PC-3 (cell line): ENCODE measurements at regions not wholly inside any gene's neighbourhood (a gene's known extent, or its start where the extent isn't known, plus 50 kb on each side); places are given as distances from the start of the nearest gene placed in this dataset.

Experiments
- ATAC-seq: fragments of 200-7000 bp; cut with Tn5 transposase; 2 replicates; pipeline ENCODE4 v1.9.1; 2020; ENCODE audit warnings: mild to moderate bottlenecking, moderate library complexity
- BruUV-seq: library from RNA; stranded (reverse); fragments of 400-500 nt; replicated peaks from 2 replicates; lab custom pipeline; 2021; lab: Mats Ljungman, UMichigan
- CTCF ChIA-PET: fragments of 300-600 bp; sonication (Branson Sonifier 250); formaldehyde crosslinking; loops from one replicate; lab custom pipeline; 2022; ENCODE audit warnings: antibody characterized with exemption; lab: Charles Lee
- POLR2A ChIA-PET: fragments of 300-600 bp; sonication (Branson Sonifier 250); formaldehyde crosslinking; loops from one replicate; lab custom pipeline; 2022; ENCODE audit warnings: antibody characterized with exemption; ENCODE audit not compliant: unreplicated experiment; lab: Charles Lee
- DNase-seq: peaks from one replicate; pipeline ENCODE4 v3.0.0-alpha.2; 2015
- H2AFZ ChIP-seq: fragments of 300-600 bp; sonication (generic); 2 replicates; pipeline ENCODE4 v1.6.0; 2016; ENCODE audit warnings: antibody characterized with exemption, low read length
- H3F3A ChIP-seq: fragments of 300-600 bp; sonication (generic); one replicate; pipeline ENCODE4 v1.6.0; 2017; ENCODE audit warnings: antibody characterized with exemption, low read length, control low read depth, mild to moderate bottlenecking; ENCODE audit not compliant: unreplicated experiment
- H3K27ac ChIP-seq: fragments of 300-600 bp; sonication (generic); 2 replicates; pipeline ENCODE4 v1.5.1; 2016; ENCODE audit warnings: mild to moderate bottlenecking, low read length
- H3K27me3 ChIP-seq: fragments of 300-600 bp; sonication (generic); 2 replicates; pipeline ENCODE4 v1.6.1; 2016; ENCODE audit warnings: low read length, mixed read lengths
- H3K36me3 ChIP-seq: fragments of 300-600 bp; sonication (generic); 2 replicates; pipeline ENCODE4 v1.6.1; 2016; ENCODE audit warnings: low read depth, mixed run types, low read length, mixed read lengths
- H3K4me1 ChIP-seq: fragments of 300-600 bp; sonication (generic); 2 replicates; pipeline ENCODE4 v1.5.1; 2016; ENCODE audit warnings: low read length; ENCODE audit not compliant: insufficient read depth
- H3K4me2 ChIP-seq: fragments of 300-600 bp; sonication (generic); 2 replicates; pipeline ENCODE4 v1.6.0; 2016; ENCODE audit warnings: low read length
- H3K4me3 ChIP-seq: fragments of 300-600 bp; sonication (generic); 2 replicates; pipeline ENCODE4 v1.5.1; 2016; ENCODE audit warnings: mild to moderate bottlenecking, low read length, mixed read lengths
- H3K79me2 ChIP-seq: fragments of 300-600 bp; sonication (generic); 2 replicates; pipeline ENCODE4 v1.6.1; 2017; ENCODE audit warnings: low read length, mixed read lengths
- H3K9ac ChIP-seq: fragments of 300-600 bp; sonication (generic); 2 replicates; pipeline ENCODE4 v1.6.0; 2016; ENCODE audit warnings: mild to moderate bottlenecking, low read length
- H3K9me2 ChIP-seq: fragments of 300-600 bp; sonication (generic); replicated peaks from 2 replicates; pipeline ENCODE4 v1.6.1; 2016; ENCODE audit warnings: mixed run types, low read length, mixed read lengths
- H3K9me3 ChIP-seq: fragments of 300-600 bp; sonication (generic); 2 replicates; pipeline ENCODE4 v1.6.1; 2016; ENCODE audit warnings: low read length, mixed read lengths
- H4K20me1 ChIP-seq: fragments of 300-600 bp; sonication (generic); 2 replicates; pipeline ENCODE4 v1.6.1; 2016; ENCODE audit warnings: low read length, mixed read lengths
- EZH2 ChIP-seq: fragments of 300-600 bp; sonication (generic); IDR thresholded peaks from one replicate; pipeline ENCODE4 v1.6.1; 2017; ENCODE audit warnings: antibody characterized with exemption, mild to moderate bottlenecking, low read length; ENCODE audit not compliant: unreplicated experiment
- EZH2phosphoT487 ChIP-seq: fragments of 300-600 bp; sonication (generic); IDR thresholded peaks from 2 replicates; pipeline ENCODE4 v1.6.1; 2018; ENCODE audit warnings: mild to moderate bottlenecking, antibody characterized with exemption, low read length, borderline replicate concordance
- intact Hi-C: fragments of 100-400 bp; cut with micrococcal nuclease; formaldehyde crosslinking; loops from 2 replicates; pipeline ENCODE4 v1.9.0; 2023
- TF ChIP-seq, protein P1 (sequence below): fragments of 300-600 bp; sonication (generic); conservative IDR thresholded peaks from 2 replicates; pipeline ENCODE4 v1.5.1; 2017; ENCODE audit warnings: antibody characterized with exemption, low read depth, mild to moderate bottlenecking, low read length

DNA sequence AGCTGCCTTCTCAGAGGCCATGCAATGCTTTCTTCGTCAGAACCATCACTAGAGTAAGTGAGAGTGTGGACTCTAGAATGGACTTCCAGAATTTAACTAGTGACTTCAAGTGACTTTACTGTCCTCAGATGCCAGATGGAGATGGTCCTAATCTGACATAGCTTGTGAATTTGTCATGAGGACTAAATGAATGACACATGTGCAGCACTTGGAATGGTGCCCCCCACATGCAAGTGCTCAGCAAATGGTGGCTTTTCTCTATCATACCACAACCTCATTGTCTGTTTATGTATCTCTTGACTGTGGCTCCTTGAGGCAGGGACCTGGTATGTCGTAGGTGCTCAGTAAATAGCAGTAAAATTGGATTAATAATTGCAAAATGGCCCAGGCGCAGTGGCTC lies 91.6 kb upstream of the STX18 start:
- CTCF ChIA-PET = no interaction called here
- H4K20me1 ChIP-seq = no peaks in the 10 kb centered on the region
- no peak for ATAC-seq

DNA sequence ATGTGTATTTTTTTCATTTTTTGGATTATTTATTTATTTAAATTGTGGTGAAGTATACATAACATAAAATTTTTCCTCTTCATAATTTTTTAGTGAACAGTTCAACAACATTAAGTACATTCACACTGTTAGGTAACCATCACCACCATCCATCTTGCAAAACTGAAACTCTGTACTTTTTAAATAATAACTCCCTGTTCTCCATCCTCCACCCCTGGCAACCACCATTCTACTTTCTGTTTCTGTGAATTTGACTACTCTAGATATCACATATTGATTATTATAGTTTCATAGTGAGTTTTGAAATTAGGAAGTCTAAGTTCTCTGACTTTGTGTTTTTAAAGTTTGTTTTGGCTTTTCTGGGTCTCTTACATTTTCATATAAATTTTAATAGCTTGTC lies 89.3 kb upstream of the STX18 start:
- Histone ChIP-seq H3F3A (no peaks in the 10 kb centered on the region), H3K4me1 (no peaks in the 10 kb centered on the region), H3K9ac (no peak overlapping the region), H3K4me3 (no peak overlapping the region), H2AFZ (no peak overlapping the region), H3K9me2 (no peaks in the 10 kb centered on the region), H3K27me3 (no peaks in the 10 kb centered on the region), H4K20me1 (no peaks in the 10 kb centered on the region), H3K4me2 (no peak overlapping the region), H3K9me3 (no peaks in the 10 kb centered on the region), H3K79me2 (no peaks in the 10 kb centered on the region), H3K36me3 (no peaks in the 10 kb centered on the region), H3K27ac (no peak overlapping the region)
- BruUV-seq = no TSS peak
- ChIA-PET POLR2A (no interaction called here), CTCF (no interaction called here)
- ATAC-seq (no peak), DNase-seq (no peak)
- intact Hi-C loops = no loop called here
- TF ChIP-seq EZH2 (no peak), EZH2phosphoT487 (no peak)
- TF ChIP-seq, protein P1, sequence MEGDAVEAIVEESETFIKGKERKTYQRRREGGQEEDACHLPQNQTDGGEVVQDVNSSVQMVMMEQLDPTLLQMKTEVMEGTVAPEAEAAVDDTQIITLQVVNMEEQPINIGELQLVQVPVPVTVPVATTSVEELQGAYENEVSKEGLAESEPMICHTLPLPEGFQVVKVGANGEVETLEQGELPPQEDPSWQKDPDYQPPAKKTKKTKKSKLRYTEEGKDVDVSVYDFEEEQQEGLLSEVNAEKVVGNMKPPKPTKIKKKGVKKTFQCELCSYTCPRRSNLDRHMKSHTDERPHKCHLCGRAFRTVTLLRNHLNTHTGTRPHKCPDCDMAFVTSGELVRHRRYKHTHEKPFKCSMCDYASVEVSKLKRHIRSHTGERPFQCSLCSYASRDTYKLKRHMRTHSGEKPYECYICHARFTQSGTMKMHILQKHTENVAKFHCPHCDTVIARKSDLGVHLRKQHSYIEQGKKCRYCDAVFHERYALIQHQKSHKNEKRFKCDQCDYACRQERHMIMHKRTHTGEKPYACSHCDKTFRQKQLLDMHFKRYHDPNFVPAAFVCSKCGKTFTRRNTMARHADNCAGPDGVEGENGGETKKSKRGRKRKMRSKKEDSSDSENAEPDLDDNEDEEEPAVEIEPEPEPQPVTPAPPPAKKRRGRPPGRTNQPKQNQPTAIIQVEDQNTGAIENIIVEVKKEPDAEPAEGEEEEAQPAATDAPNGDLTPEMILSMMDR = no peak

More for the DNA sequence above, 91.6 kb upstream of the STX18 start:
- Histone ChIP-seq H3K9me3 (no peaks in the 10 kb centered on the region), H3K27me3 (no peaks in the 10 kb centered on the region), H3K9ac (no peak overlapping the region), H3K9me2 (no peaks in the 10 kb centered on the region), H3K36me3 (no peaks in the 10 kb centered on the region), H3F3A (no peaks in the 10 kb centered on the region), H2AFZ (no peak overlapping the region), H3K79me2 (no peaks in the 10 kb centered on the region), H3K4me2 (no peak overlapping the region), H3K27ac (no peak overlapping the region), H3K4me3 (no peak overlapping the region), H3K4me1 (no peaks in the 10 kb centered on the region; the same call in 1 of the 2 replicates)
- no TSS peak for BruUV-seq
- intact Hi-C loops = no loop called here
- no peak for DNase-seq
- TF ChIP-seq EZH2phosphoT487 (no peak), EZH2 (no peak)
- TF ChIP-seq, protein P1 = no peak
- POLR2A ChIA-PET = no interaction called here

DNA sequence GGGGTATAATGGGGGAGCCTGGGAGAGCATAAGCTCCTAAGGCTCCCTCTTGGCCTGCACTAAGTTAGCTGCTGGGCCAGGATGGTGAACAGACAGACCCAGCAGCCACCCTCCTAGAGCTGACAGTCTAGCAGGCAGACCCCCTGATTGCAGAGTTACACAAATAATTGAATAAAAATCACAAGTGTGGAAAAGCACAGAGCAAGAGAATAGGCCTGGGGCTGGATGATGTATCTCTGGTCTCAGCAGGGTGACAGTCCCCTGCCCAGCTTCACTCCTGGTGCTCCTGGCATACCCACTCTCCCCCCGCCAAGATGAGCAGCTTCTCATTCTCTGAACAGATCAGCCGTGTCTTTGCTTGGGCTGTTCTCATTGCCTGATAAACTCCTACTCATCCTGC lies 86.1 kb upstream of the STX18 start:
- no peaks in the 10 kb centered on the region for H3K79me2 ChIP-seq
- no peak overlapping the region for H3K4me3 ChIP-seq
- H3K4me2 ChIP-seq = no peak overlapping the region
- no peak for DNase-seq
- H3F3A ChIP-seq = no peaks in the 10 kb centered on the region
- no peak overlapping the region for H3K9ac ChIP-seq
- H3K9me2 ChIP-seq = no peaks in the 10 kb centered on the region
- intact Hi-C loops = no loop called here
- CTCF ChIA-PET = no interaction called here
- H3K9me3 ChIP-seq = no peaks in the 10 kb centered on the region
- POLR2A ChIA-PET = no interaction called here
- H3K27ac ChIP-seq = no peak overlapping the region
- no TSS peak for BruUV-seq
- H3K4me1 ChIP-seq = no peaks in the 10 kb centered on the region
- no peaks in the 10 kb centered on the region for H3K36me3 ChIP-seq
- no peak for ATAC-seq
- TF ChIP-seq EZH2 (no peak), EZH2phosphoT487 (no peak)
- TF ChIP-seq, protein P1 = no peak
- no peak overlapping the region for H2AFZ ChIP-seq
- no peaks in the 10 kb centered on the region for H3K27me3 ChIP-seq
- no peaks in the 10 kb centered on the region for H4K20me1 ChIP-seq
